Brain microvascular endothelial cell (primary cell): ENCODE measurements at regions not wholly inside any gene's neighbourhood (a gene's known extent, or its start where the extent isn't known, plus 50 kb on each side); places are given as distances from the start of the nearest gene placed in this dataset.

Experiments
- DNase-seq: peaks from one replicate; pipeline ENCODE4 v3.0.0-alpha.2; 2020
- H3K27ac ChIP-seq: fragments of 250-450 bp; sonication (Bioruptor Pico); 2 replicates; pipeline ENCODE4 v1.5.1; 2020; ENCODE audit warnings: mild to moderate bottlenecking, moderate library complexity
- H3K27me3 ChIP-seq: fragments of 250-450 bp; sonication (Bioruptor Pico); replicated peaks from 2 replicates; pipeline ENCODE4 v1.5.1; 2020; ENCODE audit warnings: mild to moderate bottlenecking
- H3K36me3 ChIP-seq: fragments of 250-450 bp; sonication (Bioruptor Pico); replicated peaks from 2 replicates; pipeline ENCODE4 v1.5.1; 2020; ENCODE audit warnings: mild to moderate bottlenecking
- H3K4me3 ChIP-seq: 2 replicates; pipeline ENCODE4 v1.5.1; 2011; ENCODE audit warnings: low read depth, mild to moderate bottlenecking, control low read depth, low read length, moderate library complexity
- in situ Hi-C: cut with HindIII; loops from 2 replicates; pipeline ENCODE4 v1.10.0; 2017; ENCODE audit warnings: low sequenced_read_pairs, low pct_ligation_motif_present
- TF ChIP-seq, protein P1 (sequence below): IDR thresholded peaks from 2 replicates; pipeline ENCODE4 v1.5.1; 2011; ENCODE audit warnings: low read depth, mild to moderate bottlenecking, moderate library complexity, low read length, control low read depth, inconsistent platforms; ENCODE audit errors: missing control alignments

DNA sequence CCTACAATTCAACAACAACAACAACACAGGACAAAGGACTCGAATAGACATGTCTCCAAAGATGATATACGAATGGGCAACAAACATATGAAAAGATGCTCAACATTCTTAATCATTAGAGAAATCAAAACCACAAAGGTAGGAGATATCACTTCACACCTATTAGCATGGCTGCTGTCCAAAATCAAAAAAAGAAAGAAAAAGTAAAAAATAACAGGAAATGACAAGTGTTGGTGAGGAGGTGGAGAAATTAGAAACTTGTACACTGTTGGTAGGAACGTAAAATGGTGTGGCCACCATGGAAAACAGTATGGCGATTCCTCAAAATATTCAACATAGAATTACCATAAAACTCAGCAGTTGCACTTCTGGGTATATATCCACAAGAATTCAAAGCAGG lies 312.3 kb upstream of the STT3B start:
- Histone ChIP-seq H3K27ac (no peak overlapping the region), H3K27me3 (no peaks in the 10 kb centered on the region), H3K4me3 (no peak overlapping the region), H3K36me3 (no peaks in the 10 kb centered on the region)
- in situ Hi-C loops = no loop called here
- no peak for DNase-seq
- TF ChIP-seq, protein P1, sequence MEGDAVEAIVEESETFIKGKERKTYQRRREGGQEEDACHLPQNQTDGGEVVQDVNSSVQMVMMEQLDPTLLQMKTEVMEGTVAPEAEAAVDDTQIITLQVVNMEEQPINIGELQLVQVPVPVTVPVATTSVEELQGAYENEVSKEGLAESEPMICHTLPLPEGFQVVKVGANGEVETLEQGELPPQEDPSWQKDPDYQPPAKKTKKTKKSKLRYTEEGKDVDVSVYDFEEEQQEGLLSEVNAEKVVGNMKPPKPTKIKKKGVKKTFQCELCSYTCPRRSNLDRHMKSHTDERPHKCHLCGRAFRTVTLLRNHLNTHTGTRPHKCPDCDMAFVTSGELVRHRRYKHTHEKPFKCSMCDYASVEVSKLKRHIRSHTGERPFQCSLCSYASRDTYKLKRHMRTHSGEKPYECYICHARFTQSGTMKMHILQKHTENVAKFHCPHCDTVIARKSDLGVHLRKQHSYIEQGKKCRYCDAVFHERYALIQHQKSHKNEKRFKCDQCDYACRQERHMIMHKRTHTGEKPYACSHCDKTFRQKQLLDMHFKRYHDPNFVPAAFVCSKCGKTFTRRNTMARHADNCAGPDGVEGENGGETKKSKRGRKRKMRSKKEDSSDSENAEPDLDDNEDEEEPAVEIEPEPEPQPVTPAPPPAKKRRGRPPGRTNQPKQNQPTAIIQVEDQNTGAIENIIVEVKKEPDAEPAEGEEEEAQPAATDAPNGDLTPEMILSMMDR = no peak

DNA sequence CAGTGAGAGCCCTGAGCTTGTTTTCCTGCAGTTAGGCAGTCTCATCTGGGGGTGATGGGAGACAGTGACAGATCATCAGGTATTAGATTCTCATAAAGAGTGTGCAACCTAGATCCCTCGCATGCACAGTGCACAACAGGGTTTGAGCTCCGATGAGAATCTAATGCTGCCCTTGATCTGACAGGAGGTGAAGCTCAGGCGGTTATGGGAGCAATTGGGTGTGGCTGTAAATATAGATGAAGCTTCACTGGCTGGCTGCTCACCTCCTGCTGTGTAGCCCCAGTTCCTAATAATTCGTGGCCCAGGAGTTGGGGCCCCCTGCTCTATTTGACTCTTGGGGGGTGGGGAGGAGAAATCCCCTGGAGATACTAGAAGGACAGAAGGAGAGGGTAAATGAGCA lies 309.4 kb upstream of the STT3B start:
- TF ChIP-seq, protein P1 = no peak
- Histone ChIP-seq H3K27ac (no peak overlapping the region), H3K36me3 (no peaks in the 10 kb centered on the region), H3K4me3 (no peak overlapping the region), H3K27me3 (no peaks in the 10 kb centered on the region)
- in situ Hi-C loops = no loop called here
- DNase-seq = no peak

DNA sequence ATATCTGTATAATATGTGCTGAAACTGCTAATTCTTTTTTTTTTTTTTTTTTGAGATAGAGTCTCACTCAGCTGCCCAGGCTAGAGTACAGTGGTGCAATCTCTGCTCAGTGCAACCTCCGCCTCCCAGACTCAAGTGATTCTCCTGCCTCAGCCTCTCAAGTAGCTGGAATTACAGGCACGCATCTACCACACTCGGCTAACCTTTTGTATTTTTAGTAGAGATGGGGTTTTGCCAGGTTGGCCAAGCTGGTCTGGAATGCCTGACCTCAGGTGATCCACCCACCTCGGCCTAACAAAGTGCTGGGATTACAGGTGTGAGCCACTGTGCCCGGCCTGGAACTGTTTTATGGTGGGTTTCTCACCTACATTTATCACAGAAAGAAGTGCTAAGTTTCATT lies 307.8 kb upstream of the STT3B start:
- in situ Hi-C loops = no loop called here
- no peak for DNase-seq
- no peak overlapping the region for H3K27ac ChIP-seq
- TF ChIP-seq, protein P1 = no peak
- H3K4me3 ChIP-seq = no peak overlapping the region
- no peaks in the 10 kb centered on the region for H3K36me3 ChIP-seq
- H3K27me3 ChIP-seq = no peaks in the 10 kb centered on the region

DNA sequence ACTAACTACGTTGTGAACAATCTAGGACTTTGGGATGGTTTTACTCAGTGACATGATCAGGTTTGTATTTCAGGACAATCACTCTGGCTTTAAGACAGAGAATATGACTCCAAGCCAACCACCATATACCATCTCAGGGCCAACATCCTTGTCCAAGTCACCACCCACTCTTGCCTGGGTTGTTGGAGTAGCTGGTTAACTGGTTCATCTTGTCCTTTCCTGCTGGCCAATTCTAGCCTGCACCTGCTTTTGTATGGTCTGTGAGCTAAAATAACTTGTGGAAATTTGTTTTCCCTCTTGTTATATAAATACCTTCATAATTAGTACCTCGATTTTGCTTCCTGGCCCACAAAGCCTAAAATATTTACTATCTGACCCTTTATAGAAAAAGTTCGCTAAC lies 306.8 kb upstream of the STT3B start:
- no peaks in the 10 kb centered on the region for H3K27me3 ChIP-seq
- no peak overlapping the region for H3K27ac ChIP-seq
- in situ Hi-C loops = no loop called here
- H3K4me3 ChIP-seq = no peak overlapping the region
- no peaks in the 10 kb centered on the region for H3K36me3 ChIP-seq
- TF ChIP-seq, protein P1 = no peak
- no peak for DNase-seq

DNA sequence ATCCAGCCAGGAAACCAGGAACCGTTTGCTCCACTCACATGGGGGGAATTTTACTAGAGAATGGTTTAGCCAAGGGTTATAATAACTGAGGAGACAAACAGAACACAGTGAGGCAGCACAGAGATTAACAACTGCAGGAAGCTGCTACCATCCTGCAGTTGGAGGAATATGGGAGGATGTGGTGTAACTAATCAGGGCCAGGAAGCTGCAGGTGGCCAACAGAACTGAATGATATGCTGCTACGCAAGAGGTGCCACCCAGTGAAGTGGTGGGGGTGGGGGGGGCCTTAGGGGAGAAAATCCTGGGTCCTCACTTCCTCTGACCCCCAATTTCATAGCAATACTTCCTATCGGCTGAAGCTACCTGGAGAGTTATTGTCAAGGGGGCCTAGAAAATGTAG lies 306.4 kb upstream of the STT3B start:
- in situ Hi-C loops = no loop called here
- TF ChIP-seq, protein P1 = no peak
- Histone ChIP-seq H3K27ac (no peak overlapping the region), H3K27me3 (no peaks in the 10 kb centered on the region), H3K36me3 (no peaks in the 10 kb centered on the region), H3K4me3 (no peak overlapping the region)
- DNase-seq = no peak

DNA sequence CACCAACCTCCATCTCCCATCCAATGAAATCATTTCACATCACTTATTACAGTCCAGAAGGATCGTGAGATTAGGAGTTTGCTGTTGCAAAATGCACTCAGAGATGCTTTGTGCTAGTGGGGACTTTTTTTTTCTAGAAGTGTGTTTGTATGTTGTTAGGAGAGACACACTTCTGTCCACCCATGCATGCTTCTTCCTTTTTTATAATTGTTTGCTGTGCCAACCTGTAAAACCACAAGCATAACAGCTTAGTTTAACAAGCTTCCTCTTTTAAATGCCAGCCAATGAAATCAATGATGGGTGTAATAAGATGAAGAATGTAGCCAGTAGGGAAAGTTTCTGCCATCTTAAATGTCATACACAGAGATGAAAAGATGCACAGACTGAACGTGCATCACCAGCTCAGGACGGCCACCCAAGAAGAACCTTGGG lies 305.6 kb upstream of the STT3B start:
- no peaks in the 10 kb centered on the region for H3K27me3 ChIP-seq
- TF ChIP-seq, protein P1 = no peak
- no peak for DNase-seq
- H3K27ac ChIP-seq = no peak overlapping the region
- in situ Hi-C loops = no loop called here
- no peak overlapping the region for H3K4me3 ChIP-seq
- no peaks in the 10 kb centered on the region for H3K36me3 ChIP-seq
